ENCODE measurements at regions not wholly inside any gene's neighbourhood (a gene's known extent, or its start where the extent isn't known, plus 50 kb on each side); places are given as distances from the start of the nearest gene placed in this dataset.

GRCh38 chr15:47998619-47999019, 122.2 kb upstream of the SLC24A5 start:
- no peak for DNase-seq

- no peak for DNase-seq
These were observed 119.3 kb upstream of the SLC24A5 start for GRCh38 chr15:48001393-48002039.

DNA sequence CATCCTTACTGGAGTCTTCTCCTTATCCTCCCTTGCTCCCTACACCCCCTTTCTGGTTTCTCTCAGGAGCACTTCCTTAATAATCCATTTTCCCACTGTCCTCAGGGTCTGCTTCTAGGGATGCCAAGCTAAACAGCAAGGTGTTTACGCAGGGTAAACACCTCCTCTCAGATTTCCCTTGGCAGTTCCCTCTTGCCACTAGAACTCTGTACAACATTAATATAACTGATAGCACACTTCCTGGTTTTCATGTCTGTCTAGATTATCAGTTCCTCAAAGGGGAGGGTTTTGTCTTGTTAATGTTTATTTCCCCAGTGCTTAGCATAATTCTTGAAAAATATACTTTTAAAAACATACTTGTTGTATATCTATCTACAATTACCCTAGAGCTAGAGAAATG, 118.0 kb upstream of the SLC24A5 start:
- no peak for DNase-seq

DNA sequence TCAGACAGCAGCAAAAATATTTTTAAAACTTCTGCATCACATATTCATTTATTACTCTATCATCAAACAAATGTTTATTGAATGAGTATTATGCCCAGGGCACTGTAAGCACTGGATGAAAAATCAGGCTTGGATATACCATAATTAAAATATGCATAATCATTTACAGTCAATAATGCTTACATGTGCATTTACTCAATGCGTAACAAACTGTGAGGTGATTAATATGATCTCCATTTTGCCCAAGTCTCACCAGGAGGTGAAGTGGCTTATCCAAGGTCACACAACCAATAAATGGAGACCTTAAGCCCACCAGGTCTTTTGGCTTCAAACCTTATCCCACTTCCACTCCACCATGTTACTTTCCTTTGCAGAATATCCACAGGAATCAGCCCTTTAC, 117.3 kb upstream of the SLC24A5 start:
- DNase-seq: no peak

- no peak for DNase-seq
These were observed 115.7 kb upstream of the SLC24A5 start for GRCh38 chr15:48005077-48005476.

DNA sequence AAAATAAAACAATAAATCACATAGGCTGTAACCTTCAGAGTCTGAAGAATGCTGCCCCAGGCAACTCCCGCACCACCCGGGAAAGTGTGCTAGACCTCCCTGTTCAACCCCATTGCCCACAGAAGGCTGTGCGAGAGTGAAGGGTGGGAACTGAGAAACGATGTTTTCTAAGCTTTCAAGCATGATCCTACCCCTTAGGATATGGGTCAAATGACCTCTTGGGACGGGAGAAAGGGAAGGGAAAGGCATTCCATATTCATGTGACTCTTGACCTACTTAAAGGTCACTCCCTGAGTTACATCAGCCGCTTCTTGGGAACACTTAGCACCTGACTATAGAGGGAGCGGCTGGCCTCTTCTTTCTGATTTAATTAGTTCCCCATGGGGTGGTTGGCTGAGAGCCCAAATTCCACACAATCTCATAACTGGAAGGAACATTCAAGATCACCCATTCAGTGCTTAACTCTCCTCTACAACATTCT, 114.7 kb upstream of the SLC24A5 start:
- DNase-seq: peak; percentile 15

DNA sequence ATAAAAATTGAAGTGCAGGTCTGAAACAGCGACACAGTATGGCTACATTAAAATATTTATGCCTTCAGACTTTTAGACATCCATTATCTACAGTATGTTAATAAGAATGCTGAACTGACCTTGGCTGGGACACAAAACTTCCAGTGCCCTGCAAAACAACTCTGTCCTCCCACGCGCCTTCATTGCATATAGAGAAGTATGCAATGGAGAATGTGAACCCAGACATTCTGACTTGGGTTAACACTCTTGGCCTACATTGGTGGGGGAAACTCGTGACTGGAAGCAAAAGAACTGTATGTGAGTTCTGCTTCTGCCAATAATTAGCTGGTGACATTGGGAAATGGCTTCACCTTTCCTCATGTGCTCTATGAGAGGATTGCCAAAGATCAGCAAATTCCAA, 110.5 kb upstream of the SLC24A5 start:
- DNase-seq: no peak

GRCh38 chr15:48012191-48012590, 108.6 kb upstream of the SLC24A5 start:
- DNase-seq: no peak

- DNase-seq: no peak
These were observed 103.9 kb upstream of the SLC24A5 start for GRCh38 chr15:48016865-48017264.

- DNase-seq: no peak
These were observed 103.0 kb upstream of the SLC24A5 start for GRCh38 chr15:48017747-48018146.

DNA sequence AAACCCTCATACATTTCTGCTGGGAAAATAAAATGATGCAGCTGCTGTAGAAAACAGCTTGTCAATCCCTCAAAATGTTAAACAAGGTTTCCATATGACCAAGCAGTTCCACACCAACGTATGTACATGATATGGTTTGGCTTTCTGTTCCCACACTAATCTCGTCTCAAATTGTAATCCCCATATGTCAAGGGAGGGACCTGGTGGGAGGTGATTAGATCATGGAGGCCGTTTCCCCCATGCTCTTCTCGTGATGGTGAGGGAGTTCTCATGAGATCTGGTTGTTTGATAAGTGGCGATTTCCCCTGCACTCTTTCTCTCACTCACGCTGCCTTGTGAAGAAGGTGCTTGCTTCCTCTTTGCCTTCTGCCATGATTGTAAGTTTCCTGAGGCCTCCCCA, 100.6 kb upstream of the SLC24A5 start:
- no peak for DNase-seq

- DNase-seq: no peak
These were observed 99.3 kb upstream of the SLC24A5 start for GRCh38 chr15:48021336-48022086.

GRCh38 chr15:48025118-48025517, 95.7 kb upstream of the SLC24A5 start:
- DNase-seq: no peak

GRCh38 chr15:48028712-48029111, 92.1 kb upstream of the SLC24A5 start:
- no peak for DNase-seq

GRCh38 chr15:48029642-48030041, 91.1 kb upstream of the SLC24A5 start:
- no peak for DNase-seq

GRCh38 chr15:48031466-48031865, 89.3 kb upstream of the SLC24A5 start:
- no peak for DNase-seq

- DNase-seq: no peak
These were observed 88.8 kb upstream of the SLC24A5 start for GRCh38 chr15:48031973-48032372.

DNA sequence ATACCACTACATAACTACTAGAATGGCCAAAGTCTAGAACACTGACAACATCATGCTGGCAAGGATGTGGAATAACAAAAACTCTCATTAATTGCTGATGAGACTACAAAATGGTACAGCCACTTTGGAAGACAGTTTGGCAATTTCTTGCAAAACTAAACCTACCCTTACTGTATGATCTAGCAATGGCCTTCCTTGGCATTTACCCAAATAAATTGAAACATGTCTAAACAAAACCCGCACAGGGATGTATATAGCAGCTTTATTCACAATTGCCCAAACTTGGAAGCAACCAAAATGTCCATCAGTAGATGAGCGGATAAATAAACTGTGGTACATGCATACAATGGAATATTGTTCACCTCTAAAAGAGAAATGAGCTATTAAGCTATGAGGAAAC, 87.9 kb upstream of the SLC24A5 start:
- no peak for DNase-seq

DNA sequence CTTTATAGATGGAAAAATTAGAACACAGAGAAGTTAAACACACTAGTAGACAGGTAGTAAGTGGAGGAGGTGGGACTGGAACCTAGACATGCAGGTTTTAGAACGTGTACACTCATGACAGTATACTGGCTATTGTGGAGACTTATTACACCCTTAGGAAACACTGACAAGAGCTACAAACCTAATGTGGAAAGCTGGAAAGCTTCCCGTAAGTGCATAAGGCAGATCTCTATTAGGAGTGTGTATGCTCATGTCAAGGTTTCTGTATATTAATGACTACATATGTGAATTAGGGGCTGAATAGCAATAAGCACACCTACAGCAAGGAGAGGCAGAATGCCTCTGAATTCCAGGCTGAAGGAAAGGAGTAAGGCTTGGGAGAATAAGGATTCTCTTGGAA, 82.6 kb upstream of the SLC24A5 start:
- no peak for DNase-seq

DNA sequence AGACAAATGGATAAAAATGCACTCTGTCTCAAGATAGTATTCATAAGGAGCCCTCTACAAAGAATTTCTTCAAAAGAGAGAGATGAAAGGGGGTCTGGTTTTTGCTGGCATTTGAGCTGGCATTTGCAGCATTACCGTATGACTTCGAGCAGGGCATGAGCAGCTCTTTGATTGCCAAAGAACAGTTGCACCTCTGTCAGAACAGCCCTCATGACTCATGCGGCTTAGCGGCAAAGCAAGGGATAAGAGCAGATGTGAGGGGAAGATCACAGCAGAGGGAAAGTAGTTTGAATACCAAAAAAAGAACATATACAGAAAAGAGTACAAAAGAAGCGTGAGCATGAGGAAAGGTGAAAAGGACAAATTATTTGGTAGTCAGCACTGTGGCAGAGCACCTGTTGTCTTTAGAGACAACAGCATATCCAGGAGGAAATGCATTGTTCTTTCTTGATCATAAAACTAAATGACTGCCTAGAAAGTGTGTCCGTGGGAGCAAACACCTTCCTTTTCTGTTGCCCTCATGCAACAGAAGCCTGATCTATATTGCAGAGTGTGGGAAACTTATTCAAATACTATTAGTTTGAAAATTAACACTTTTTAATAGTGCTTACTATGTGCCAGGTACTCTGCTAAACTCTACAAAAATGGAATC, 80.5 kb upstream of the SLC24A5 start:
- no peak for DNase-seq

- no peak for DNase-seq
These were observed 79.3 kb upstream of the SLC24A5 start for GRCh38 chr15:48041454-48041853.

- DNase-seq: peak; percentile 17
These were observed 73.9 kb upstream of the SLC24A5 start for GRCh38 chr15:48046813-48047438.

DNA sequence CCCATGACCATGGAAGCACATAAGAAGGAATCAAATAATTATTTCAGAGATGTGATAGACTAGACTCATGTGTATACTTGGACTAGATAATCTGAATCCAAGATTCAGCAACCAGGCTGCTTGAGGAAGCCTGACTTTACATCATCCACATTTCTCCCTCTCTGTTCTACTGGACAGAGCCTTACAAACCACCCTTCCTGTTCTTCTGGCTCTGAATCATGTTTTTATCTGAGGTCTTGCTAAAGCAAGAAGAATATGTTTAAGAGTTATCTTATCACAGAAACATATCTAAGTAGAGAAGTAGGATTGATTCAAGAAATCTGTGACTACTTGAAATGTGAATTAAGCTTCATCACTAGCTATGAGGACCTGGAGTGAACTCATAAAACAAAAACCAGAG, 71.1 kb upstream of the SLC24A5 start:
- no peak for DNase-seq

- DNase-seq: no peak
These were observed 67.8 kb upstream of the SLC24A5 start for GRCh38 chr15:48052946-48053345.

Measured in DMS79 treated with DMSO at 0.1 percent for 48 hours (cell line).